Coronary artery (tissue), 2 donors: ENCODE measurements at regions not wholly inside any gene's neighbourhood (a gene's known extent, or its start where the extent isn't known, plus 50 kb on each side); places are given as distances from the start of the nearest gene placed in this dataset.

Experiments used
- DNase-seq: peaks from one replicate; pipeline ENCODE4 v3.0.0-alpha.2; 2017; ENCODE audit warnings: low spot score
- H3K27ac ChIP-seq, 2 donors: fragments of 200-600 bp; sonication (generic); one replicate each; pipeline ENCODE4 v1.5.1; 2016 to 2019
- H3K4me3 ChIP-seq: fragments of 200-600 bp; sonication (generic); 2 replicates; pipeline ENCODE4 v1.5.1; 2016; ENCODE audit warnings: mild to moderate bottlenecking, moderate library complexity
- TF ChIP-seq, protein P1 (sequence below): fragments of 200-600 bp; sonication (generic); IDR thresholded peaks from one replicate; pipeline ENCODE4 v1.5.1; 2019; ENCODE audit warnings: antibody characterized with exemption

DNA sequence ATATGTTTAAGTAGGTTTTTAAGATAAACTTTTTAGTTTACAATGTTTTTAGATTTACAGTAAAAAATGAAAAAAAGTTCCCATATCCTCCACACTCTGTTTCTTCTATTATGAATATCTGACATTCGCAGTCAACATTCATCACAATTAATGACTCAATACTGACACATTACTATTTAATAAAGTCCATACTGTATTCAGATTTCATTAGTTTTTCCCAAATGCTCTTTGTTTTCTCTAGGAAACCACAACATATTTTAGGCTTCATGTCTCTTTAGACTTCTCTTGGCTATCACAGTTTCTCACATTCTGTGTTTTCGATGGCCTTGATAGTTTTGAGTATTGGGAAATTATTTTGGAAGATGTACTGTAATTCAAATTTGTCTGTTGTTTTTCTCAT lies 399.8 kb downstream of the SLC6A15 start:
- no peak for DNase-seq
- no peak overlapping the region for H3K4me3 ChIP-seq
- H3K27ac ChIP-seq: no peak overlapping the region
- TF ChIP-seq, protein P1, sequence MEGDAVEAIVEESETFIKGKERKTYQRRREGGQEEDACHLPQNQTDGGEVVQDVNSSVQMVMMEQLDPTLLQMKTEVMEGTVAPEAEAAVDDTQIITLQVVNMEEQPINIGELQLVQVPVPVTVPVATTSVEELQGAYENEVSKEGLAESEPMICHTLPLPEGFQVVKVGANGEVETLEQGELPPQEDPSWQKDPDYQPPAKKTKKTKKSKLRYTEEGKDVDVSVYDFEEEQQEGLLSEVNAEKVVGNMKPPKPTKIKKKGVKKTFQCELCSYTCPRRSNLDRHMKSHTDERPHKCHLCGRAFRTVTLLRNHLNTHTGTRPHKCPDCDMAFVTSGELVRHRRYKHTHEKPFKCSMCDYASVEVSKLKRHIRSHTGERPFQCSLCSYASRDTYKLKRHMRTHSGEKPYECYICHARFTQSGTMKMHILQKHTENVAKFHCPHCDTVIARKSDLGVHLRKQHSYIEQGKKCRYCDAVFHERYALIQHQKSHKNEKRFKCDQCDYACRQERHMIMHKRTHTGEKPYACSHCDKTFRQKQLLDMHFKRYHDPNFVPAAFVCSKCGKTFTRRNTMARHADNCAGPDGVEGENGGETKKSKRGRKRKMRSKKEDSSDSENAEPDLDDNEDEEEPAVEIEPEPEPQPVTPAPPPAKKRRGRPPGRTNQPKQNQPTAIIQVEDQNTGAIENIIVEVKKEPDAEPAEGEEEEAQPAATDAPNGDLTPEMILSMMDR: no peak

DNA sequence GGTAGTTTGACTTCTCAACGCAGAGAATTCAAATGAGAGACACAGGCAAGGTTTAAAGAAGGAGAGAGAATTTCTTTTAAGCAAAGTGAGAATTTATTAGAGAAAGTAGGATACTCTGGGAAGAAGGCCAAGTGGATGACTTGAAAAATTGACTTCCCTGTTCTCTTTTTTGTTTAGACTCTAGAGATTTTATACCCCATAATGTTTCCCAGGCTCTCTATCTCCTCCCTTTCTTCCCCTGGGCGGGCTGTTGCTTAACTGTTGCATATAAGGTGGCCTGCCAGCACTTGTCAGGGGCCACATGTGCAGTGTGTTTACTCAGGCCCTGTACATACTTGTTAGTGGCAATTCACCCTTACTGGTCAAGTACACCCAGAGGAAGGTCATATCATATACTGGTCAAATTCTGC lies 403.7 kb downstream of the SLC6A15 start:
- TF ChIP-seq, protein P1: no peak
- Histone ChIP-seq H3K4me3 (no peak overlapping the region), H3K27ac (peak overlapping the region in 1 of 2 donors; percentile 31)
- DNase-seq: no peak

DNA sequence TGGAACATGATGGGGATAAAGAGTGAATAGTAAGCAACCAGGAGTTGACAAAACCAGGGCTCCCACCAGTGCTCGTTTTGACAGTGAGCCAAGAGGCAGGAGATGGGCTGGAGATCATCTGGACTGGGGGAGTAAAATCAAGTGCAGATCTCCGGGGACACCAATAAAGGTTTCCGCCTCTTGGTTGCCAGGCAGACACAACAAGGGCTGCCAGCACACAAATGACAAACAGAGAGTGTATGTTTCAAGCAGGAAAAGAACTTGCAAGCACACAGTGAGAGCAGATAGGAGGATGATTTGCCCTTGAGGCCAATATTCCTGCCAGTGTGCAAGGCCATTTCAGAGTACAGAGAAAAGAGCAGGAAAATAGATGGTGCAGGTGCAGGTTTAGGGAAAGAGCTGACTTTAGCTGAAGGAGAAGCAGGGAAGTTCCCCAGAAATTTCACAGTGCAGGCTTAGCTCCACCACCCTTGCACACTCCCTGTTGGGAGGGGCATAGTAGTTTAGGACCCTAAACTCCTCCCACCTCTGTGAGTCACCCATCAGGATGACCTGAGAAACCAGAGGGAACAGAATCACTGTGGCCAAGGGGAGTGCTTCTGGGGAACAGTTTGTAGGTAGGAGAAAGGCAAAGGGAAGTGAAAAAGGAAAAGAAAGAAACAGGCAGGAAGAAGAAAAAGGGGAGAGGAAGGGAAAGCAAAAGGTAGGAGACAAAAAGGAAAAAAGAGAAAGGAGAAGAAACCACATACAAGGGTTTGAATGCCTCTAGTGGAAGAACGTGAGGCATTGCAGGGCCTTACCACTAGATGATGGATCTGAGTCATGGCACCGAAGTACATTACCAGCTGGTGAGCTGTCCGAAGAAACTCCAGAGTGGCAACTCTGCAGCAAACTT lies 404.4 kb downstream of the SLC6A15 start:
- no peak for DNase-seq
- H3K4me3 ChIP-seq: no peak overlapping the region
- H3K27ac ChIP-seq: peak overlapping the region in 1 of 2 donors; percentile 31
- TF ChIP-seq, protein P1: no peak

DNA sequence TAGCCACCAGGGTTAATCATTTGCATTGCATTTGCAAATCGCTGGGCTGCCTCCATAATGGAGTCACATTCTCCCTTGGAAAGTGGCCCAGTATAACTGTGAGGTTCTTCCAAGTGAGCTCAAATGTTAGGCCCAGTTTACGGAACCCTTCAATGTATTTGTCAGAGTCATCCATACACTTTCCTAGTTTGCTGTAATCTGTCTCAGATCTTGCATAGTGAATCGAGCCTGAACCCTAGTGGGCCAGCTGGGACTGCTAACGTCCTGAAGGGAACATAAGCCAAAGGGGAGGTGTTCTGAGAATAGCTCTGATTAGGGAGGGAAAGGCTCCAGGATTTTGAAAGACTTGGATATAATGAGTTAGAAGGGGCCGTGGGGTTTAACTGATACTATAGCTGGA lies 406.3 kb downstream of the SLC6A15 start:
- no peak for DNase-seq
- TF ChIP-seq, protein P1: no peak
- Histone ChIP-seq H3K4me3 (no peak overlapping the region), H3K27ac (no peak overlapping the region)

DNA sequence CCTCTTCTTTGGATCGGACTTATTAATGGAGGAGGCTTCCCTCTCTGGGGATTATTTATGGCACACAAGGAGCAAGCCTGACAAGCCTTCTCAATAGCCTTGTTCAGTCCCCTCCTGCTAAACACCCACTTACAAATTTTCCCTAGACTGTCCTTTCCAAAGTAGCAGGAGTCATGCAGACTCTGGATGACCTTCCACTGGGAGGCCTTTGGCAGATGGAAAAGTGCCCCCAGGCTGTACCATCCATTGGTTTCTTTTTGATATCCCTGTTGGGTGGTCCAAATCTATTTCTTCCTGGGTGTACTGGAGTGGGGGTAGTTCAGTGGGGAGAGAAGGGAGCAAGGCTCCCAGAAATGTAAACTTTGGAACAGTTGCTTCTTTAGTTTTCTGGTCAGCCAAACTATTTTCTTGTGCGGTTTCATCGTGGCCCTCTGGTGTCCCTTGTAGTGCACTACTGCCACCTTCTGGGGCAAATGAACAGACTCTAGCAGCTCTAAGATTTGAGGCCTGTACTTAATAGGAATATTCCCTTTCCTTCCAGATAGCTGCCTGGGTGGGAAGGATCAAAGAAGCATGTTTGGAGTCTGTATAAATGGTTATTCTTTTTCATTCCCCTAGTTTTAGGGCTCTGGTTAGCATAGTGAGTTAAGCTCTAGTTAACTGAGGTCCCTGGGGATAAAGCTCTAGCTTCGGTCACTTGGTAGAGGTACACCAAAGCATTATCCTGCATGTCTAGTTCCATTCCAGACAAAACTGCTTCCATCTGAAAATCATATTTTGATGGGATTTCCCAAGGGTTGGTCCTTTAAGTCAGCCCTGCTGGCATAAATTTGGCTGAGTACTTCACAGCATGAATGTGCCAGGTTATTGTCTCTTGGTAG lies 409.5 kb downstream of the SLC6A15 start:
- TF ChIP-seq, protein P1: no peak
- H3K27ac ChIP-seq: no peak overlapping the region
- DNase-seq: no peak
- H3K4me3 ChIP-seq: no peak overlapping the region

DNA sequence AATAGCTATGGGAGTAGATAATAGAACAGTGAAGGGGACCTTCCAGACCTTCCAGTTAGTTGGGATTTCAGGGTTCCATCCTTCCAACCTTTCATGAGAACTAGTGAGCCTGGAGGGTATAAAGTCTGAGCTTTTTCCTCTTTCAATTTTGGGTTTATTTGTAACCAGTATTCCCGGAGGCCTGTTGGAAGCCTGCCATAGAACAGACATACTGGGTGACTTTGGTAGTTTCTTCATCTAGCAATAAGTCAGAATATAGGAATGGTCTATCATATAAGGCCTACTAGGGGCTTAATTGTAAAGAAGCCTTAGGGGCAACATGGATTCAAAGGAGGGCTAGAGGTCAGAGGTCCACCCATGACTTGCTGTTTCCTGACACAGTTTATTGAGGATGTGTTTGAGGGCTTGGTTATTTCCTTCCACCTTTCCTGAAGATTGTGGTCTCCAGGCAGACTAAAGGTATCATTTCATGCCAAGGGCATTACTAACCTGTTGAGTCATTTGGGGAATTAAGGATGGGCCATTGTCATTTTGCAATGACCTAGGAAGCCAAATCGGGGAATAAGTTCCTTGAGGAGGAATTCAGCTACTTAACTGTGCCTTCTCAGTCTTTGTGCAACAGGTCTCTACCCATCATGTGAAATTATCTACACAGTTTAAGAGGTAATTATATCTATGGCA lies 410.3 kb downstream of the SLC6A15 start:
- TF ChIP-seq, protein P1: no peak
- DNase-seq: no peak
- H3K27ac ChIP-seq: no peak overlapping the region

More for the DNA sequence above, 410.3 kb downstream of the SLC6A15 start:
- H3K4me3 ChIP-seq: no peak overlapping the region
